ENCODE measurements at regions not wholly inside any gene's neighbourhood (a gene's known extent, or its start where the extent isn't known, plus 50 kb on each side); places are given as distances from the start of the nearest gene placed in this dataset.

DNA sequence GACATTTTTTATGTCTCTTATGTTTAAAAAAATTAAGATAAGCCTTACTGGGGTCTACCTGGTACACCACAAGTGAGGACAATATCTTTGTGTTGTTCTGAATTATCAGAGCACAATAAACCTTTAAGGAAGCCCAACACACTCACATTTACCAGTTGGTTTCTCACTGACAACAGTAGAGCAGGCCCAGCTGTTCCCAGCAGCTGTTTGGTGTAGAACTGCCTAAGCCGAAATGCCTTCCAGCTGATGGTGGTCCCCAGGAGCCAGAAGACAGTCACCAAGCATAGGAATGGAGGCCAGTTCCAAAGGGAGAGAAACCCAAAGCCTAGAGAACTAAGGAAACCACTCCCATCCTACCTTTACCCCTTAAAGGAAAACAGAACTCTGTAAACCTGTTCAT is 428.6 kb upstream of the CAMK1G start:
- TF ChIP-seq TEAD4 (IDR thresholded peaks at IDR 0.05) (no peak), YY1 (IDR thresholded peaks at IDR 0.05; ENCODE audit: low read depth) (no peak), EP300 (IDR thresholded peaks at IDR 0.05; ENCODE audit: borderline replicate concordance) (no peak), EGR1 (IDR thresholded peaks at IDR 0.05) (no peak), CREB1 (IDR thresholded peaks at IDR 0.05; ENCODE audit: low read depth) (no peak), FOXM1 (IDR thresholded peaks at IDR 0.05; ENCODE audit: borderline replicate concordance, low read depth) (no peak), CEBPB (IDR thresholded peaks at IDR 0.05) (no peak), ZBTB7A (IDR thresholded peaks at IDR 0.05; ENCODE audit: low read depth) (no peak), NFIC (IDR thresholded peaks at IDR 0.05) (no peak)
- TF ChIP-seq, protein P1, sequence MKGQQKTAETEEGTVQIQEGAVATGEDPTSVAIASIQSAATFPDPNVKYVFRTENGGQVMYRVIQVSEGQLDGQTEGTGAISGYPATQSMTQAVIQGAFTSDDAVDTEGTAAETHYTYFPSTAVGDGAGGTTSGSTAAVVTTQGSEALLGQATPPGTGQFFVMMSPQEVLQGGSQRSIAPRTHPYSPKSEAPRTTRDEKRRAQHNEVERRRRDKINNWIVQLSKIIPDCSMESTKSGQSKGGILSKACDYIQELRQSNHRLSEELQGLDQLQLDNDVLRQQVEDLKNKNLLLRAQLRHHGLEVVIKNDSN (IDR thresholded peaks at IDR 0.05): no peak
- TF ChIP-seq, protein P2, sequence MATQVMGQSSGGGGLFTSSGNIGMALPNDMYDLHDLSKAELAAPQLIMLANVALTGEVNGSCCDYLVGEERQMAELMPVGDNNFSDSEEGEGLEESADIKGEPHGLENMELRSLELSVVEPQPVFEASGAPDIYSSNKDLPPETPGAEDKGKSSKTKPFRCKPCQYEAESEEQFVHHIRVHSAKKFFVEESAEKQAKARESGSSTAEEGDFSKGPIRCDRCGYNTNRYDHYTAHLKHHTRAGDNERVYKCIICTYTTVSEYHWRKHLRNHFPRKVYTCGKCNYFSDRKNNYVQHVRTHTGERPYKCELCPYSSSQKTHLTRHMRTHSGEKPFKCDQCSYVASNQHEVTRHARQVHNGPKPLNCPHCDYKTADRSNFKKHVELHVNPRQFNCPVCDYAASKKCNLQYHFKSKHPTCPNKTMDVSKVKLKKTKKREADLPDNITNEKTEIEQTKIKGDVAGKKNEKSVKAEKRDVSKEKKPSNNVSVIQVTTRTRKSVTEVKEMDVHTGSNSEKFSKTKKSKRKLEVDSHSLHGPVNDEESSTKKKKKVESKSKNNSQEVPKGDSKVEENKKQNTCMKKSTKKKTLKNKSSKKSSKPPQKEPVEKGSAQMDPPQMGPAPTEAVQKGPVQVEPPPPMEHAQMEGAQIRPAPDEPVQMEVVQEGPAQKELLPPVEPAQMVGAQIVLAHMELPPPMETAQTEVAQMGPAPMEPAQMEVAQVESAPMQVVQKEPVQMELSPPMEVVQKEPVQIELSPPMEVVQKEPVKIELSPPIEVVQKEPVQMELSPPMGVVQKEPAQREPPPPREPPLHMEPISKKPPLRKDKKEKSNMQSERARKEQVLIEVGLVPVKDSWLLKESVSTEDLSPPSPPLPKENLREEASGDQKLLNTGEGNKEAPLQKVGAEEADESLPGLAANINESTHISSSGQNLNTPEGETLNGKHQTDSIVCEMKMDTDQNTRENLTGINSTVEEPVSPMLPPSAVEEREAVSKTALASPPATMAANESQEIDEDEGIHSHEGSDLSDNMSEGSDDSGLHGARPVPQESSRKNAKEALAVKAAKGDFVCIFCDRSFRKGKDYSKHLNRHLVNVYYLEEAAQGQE (IDR thresholded peaks at IDR 0.05; ENCODE audit: low read depth): no peak

DNA sequence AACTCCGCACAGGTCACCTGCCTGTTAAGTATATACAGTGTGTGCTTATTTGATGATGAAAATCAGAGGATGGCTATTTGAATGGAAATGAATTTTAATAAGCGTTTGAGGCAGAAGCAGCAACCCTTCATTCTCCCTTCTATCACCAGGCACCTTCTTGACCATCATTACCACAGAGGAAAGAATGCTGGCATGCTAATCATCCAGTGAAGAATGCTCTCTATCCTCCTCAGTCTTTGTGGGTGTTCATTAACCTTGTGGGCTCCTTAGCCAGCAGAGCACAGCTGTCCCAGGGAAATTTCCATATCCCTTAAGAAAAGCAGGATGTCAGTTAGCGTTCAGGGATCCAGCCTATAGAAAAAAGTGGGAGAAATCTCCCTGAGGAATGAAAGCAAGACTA is 428.0 kb upstream of the CAMK1G start:
- TF ChIP-seq, protein P3, sequence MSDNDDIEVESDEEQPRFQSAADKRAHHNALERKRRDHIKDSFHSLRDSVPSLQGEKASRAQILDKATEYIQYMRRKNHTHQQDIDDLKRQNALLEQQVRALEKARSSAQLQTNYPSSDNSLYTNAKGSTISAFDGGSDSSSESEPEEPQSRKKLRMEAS (IDR thresholded peaks at IDR 0.05): no peak
- TF ChIP-seq TAF1 (IDR thresholded peaks at IDR 0.05; ENCODE audit: low read depth) (no peak), EGR1 (IDR thresholded peaks at IDR 0.05) (no peak)

DNA sequence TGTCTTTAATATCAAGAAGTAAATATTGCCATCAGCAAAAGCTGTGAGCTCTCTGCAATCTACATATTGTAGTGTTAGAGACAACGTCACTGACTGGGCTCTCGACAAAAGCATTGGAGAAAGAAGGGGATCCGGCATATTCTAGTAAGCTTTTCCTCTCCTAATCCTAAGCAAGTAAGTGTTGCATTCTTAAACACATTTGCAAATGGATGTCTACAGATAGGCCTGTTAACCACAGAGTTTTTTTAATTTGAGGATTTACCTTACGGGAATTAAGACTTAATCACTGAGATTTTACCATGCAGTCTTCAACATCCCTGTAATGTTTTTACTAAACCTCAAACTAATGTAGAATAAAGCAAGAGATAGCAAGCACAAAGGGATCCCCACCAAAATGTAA is 426.5 kb upstream of the CAMK1G start:
- TF ChIP-seq TEAD4 (IDR thresholded peaks at IDR 0.05) (no peak), NFIC (IDR thresholded peaks at IDR 0.05) (no peak), EGR1 (IDR thresholded peaks at IDR 0.05) (no peak), CEBPB (IDR thresholded peaks at IDR 0.05) (no peak), TCF12 (IDR thresholded peaks at IDR 0.05; ENCODE audit: low read depth) (no peak), ZBTB7A (IDR thresholded peaks at IDR 0.05; ENCODE audit: low read depth) (no peak), EP300 (IDR thresholded peaks at IDR 0.05; ENCODE audit: borderline replicate concordance) (no peak), RAD21 (IDR thresholded peaks at IDR 0.05; ENCODE audit: low read depth) (no peak), YY1 (IDR thresholded peaks at IDR 0.05; ENCODE audit: low read depth) (no peak), FOXM1 (IDR thresholded peaks at IDR 0.05; ENCODE audit: borderline replicate concordance, low read depth) (no peak), TAF1 (IDR thresholded peaks at IDR 0.05; ENCODE audit: low read depth) (no peak), CREB1 (IDR thresholded peaks at IDR 0.05; ENCODE audit: low read depth) (no peak)
- TF ChIP-seq, protein P2 (IDR thresholded peaks at IDR 0.05; ENCODE audit: low read depth): no peak
- TF ChIP-seq, protein P3 (IDR thresholded peaks at IDR 0.05): no peak
- TF ChIP-seq, protein P1 (IDR thresholded peaks at IDR 0.05): no peak

DNA sequence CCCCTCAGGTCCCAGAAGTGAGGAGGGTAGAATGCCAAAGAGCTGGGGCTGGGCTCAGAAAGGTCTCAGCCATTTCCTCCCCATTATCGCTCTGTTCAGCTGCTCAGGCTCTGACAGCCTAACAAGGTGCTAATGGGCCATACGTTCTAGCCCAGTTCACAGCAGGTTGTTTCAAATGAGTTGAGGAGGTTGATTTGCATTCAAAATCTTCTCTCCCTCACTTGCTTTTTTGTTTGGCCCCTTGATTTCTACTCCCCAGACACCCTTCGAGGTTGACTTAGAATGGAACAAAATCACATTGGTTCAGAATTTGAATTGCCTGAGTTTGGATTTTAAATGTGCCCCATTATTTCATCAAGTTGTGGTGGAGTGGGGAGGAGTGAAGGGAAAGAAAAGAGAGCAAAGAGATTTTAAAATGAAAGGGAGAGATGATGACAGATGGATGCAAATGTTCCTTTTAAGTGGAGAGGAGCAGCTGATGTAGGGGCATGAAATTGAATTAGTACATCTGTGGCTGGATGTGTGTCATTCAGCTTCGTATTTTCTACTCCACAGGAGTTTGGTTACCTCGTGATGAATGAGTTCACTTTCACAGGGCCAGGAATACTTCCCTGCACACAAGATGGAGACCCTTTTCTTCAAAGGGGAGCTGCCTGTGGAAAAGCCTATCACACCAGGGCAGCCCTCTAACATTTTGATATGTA is 425.8 kb upstream of the CAMK1G start:
- TF ChIP-seq NFIC (IDR thresholded peaks at IDR 0.05) (no peak), EGR1 (IDR thresholded peaks at IDR 0.05) (no peak), RAD21 (IDR thresholded peaks at IDR 0.05; ENCODE audit: low read depth) (no peak), TAF1 (IDR thresholded peaks at IDR 0.05; ENCODE audit: low read depth) (no peak), ZBTB7A (IDR thresholded peaks at IDR 0.05; ENCODE audit: low read depth) (no peak), CREB1 (IDR thresholded peaks at IDR 0.05; ENCODE audit: low read depth) (no peak), FOXM1 (IDR thresholded peaks at IDR 0.05; ENCODE audit: borderline replicate concordance, low read depth) (no peak), YY1 (IDR thresholded peaks at IDR 0.05; ENCODE audit: low read depth) (no peak), EP300 (IDR thresholded peaks at IDR 0.05; ENCODE audit: borderline replicate concordance) (no peak), TEAD4 (IDR thresholded peaks at IDR 0.05) (no peak), CEBPB (IDR thresholded peaks at IDR 0.05) (no peak), TCF12 (IDR thresholded peaks at IDR 0.05; ENCODE audit: low read depth) (no peak)
- TF ChIP-seq, protein P2 (IDR thresholded peaks at IDR 0.05; ENCODE audit: low read depth): no peak
- TF ChIP-seq, protein P3 (IDR thresholded peaks at IDR 0.05): no peak
- TF ChIP-seq, protein P1 (IDR thresholded peaks at IDR 0.05): no peak

Measured in Ishikawa (cell line).